SK-N-SH treated with all-trans-retinoic acid at 6 μM for 48 hours (cell line): ENCODE measurements at regions not wholly inside any gene's neighbourhood (a gene's known extent, or its start where the extent isn't known, plus 50 kb on each side); places are given as distances from the start of the nearest gene placed in this dataset.

Experiments
- ATAC-seq: fragments of 200-7000 bp; cut with Tn5 transposase; 3 replicates; pipeline ENCODE4 v1.9.1; 2020; ENCODE audit warnings: mild to moderate bottlenecking, moderate library complexity
- ARNTL ChIP-seq: fragments of 450-650 bp; formaldehyde crosslinking; IDR thresholded peaks from 2 replicates; pipeline ENCODE4 v1.5.0; 2020; ENCODE audit warnings: low read depth, mild to moderate bottlenecking, moderate library complexity, borderline replicate concordance
- CSDC2 ChIP-seq: fragments of 250-450 bp; sonication (Bioruptor Pico); IDR thresholded peaks from 2 replicates; pipeline ENCODE4 v1.5.0; 2020; ENCODE audit warnings: mild to moderate bottlenecking, moderate library complexity
- ESRRG ChIP-seq: fragments of 250-450 bp; sonication (Bioruptor Pico); IDR thresholded peaks from 2 replicates; pipeline ENCODE4 v1.6.1; 2021; ENCODE audit warnings: mild to moderate bottlenecking
- GLIS3 ChIP-seq: fragments of 250-450 bp; sonication (Bioruptor Pico); IDR thresholded peaks from 2 replicates; pipeline ENCODE4 v1.5.0; 2020; ENCODE audit warnings: mild to moderate bottlenecking, moderate library complexity
- ISL1 ChIP-seq: fragments of 250-450 bp; sonication (Bioruptor Pico); IDR thresholded peaks from 2 replicates; pipeline ENCODE4 v2.1.2; 2022; ENCODE audit warnings: mild to moderate bottlenecking, moderate library complexity
- OSR1 ChIP-seq: fragments of 250-450 bp; sonication (Bioruptor Pico); IDR thresholded peaks from 2 replicates; pipeline ENCODE4 v1.8.0; 2022; ENCODE audit warnings: moderate library complexity, mild to moderate bottlenecking, inconsistent platforms
- PPARA ChIP-seq: fragments of 250-450 bp; sonication (Bioruptor Pico); IDR thresholded peaks from 2 replicates; pipeline ENCODE4 v1.5.0; 2020; ENCODE audit warnings: mild to moderate bottlenecking, borderline replicate concordance
- RARB ChIP-seq: fragments of 250-450 bp; sonication (Bioruptor Pico); IDR thresholded peaks from 2 replicates; pipeline ENCODE4 v1.8.0; 2021; ENCODE audit warnings: mild to moderate bottlenecking, moderate library complexity
- SNAI2 ChIP-seq: fragments of 250-450 bp; sonication (Bioruptor Pico); IDR thresholded peaks from 2 replicates; pipeline ENCODE4 v1.5.0; 2020; ENCODE audit warnings: mild to moderate bottlenecking, moderate library complexity
- TCF4 ChIP-seq: fragments of 250-450 bp; sonication (Bioruptor Pico); IDR thresholded peaks from 2 replicates; pipeline ENCODE4 v1.8.0; 2021; ENCODE audit warnings: mild to moderate bottlenecking, moderate library complexity, borderline replicate concordance
- TOX ChIP-seq: fragments of 250-450 bp; sonication (Bioruptor Pico); IDR thresholded peaks from 2 replicates; pipeline ENCODE4 v1.8.0; 2021; ENCODE audit warnings: mild to moderate bottlenecking, moderate library complexity, borderline replicate concordance
- ZC3H10 ChIP-seq: fragments of 250-450 bp; sonication (Bioruptor Pico); IDR thresholded peaks from 2 replicates; pipeline ENCODE4 v1.5.1; 2021; ENCODE audit warnings: mild to moderate bottlenecking, moderate library complexity
- ZFP3 ChIP-seq: fragments of 250-450 bp; sonication (Bioruptor Pico); IDR thresholded peaks from 2 replicates; pipeline ENCODE4 v1.5.0; 2020; ENCODE audit warnings: mild to moderate bottlenecking, moderate library complexity
- ZFP30 ChIP-seq: fragments of 450-650 bp; formaldehyde crosslinking; IDR thresholded peaks from 2 replicates; pipeline ENCODE4 v1.5.0; 2022; ENCODE audit warnings: mild to moderate bottlenecking, moderate library complexity
- ZNF565 ChIP-seq: fragments of 450-650 bp; formaldehyde crosslinking; conservative IDR thresholded peaks from 2 replicates; pipeline ENCODE4 v1.5.0; 2020; ENCODE audit warnings: low read depth, mild to moderate bottlenecking, moderate library complexity
- ZNF8 ChIP-seq: fragments of 450-650 bp; formaldehyde crosslinking; IDR thresholded peaks from 2 replicates; pipeline ENCODE4 v1.5.0; 2020; ENCODE audit warnings: mild to moderate bottlenecking, moderate library complexity
- TF ChIP-seq, protein P1 (sequence below): fragments of 250-450 bp; sonication (Bioruptor Pico); IDR thresholded peaks from 2 replicates; pipeline ENCODE4 v1.8.0; 2021; ENCODE audit warnings: low read depth, mild to moderate bottlenecking, moderate library complexity, borderline replicate concordance
- TF ChIP-seq, protein P2 (sequence below): fragments of 250-450 bp; sonication (Bioruptor Pico); IDR thresholded peaks from 2 replicates; pipeline ENCODE4 v1.5.0; 2020; ENCODE audit warnings: mild to moderate bottlenecking, moderate library complexity
- TF ChIP-seq, protein P3 (sequence below): fragments of 250-450 bp; sonication (Bioruptor Pico); IDR thresholded peaks from 2 replicates; pipeline ENCODE4 v1.5.1; 2021; ENCODE audit warnings: mild to moderate bottlenecking, moderate library complexity
- TF ChIP-seq, protein P4 (sequence below): fragments of 250-450 bp; sonication (Bioruptor Pico); IDR thresholded peaks from 2 replicates; pipeline ENCODE4 v1.5.1; 2020; ENCODE audit warnings: low read depth, mild to moderate bottlenecking, moderate library complexity
- TF ChIP-seq, protein P5 (sequence below): fragments of 250-450 bp; sonication (Bioruptor Pico); IDR thresholded peaks from 2 replicates; pipeline ENCODE4 v1.8.0; 2020; ENCODE audit warnings: mild to moderate bottlenecking, moderate library complexity, borderline replicate concordance

DNA sequence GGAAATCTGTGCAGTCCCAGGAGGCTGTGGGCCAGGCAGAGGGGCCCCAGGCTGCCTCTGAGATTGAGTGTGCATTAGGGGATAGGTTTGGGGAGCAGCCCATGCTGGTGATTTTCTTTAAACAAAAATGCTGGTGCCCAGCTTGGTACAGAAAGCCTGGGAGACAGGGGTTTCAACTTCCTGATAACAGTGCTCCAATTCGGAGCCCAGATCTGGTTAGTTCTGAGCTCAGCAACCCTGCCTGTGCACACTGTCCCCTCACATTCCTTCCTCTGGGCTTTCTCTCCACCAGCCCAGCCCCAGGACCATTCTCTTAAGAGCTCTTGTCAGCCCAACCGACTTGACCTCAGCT lies 379.2 kb upstream of the ZMIZ1 start:
- ATAC-seq, result no peak
- TF ChIP-seq, protein P1, sequence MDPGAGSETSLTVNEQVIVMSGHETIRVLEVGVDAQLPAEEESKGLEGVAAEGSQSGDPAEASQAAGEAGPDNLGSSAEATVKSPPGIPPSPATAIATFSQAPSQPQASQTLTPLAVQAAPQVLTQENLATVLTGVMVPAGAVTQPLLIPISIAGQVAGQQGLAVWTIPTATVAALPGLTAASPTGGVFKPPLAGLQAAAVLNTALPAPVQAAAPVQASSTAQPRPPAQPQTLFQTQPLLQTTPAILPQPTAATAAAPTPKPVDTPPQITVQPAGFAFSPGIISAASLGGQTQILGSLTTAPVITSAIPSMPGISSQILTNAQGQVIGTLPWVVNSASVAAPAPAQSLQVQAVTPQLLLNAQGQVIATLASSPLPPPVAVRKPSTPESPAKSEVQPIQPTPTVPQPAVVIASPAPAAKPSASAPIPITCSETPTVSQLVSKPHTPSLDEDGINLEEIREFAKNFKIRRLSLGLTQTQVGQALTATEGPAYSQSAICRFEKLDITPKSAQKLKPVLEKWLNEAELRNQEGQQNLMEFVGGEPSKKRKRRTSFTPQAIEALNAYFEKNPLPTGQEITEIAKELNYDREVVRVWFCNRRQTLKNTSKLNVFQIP, result no peak
- TF ChIP-seq ZFP30 (no peak), PPARA (no peak), ZFP3 (CRISPR knock-in tag) (no peak), GLIS3 (CRISPR knock-in tag) (no peak), OSR1 (no peak), TCF4 (CRISPR knock-in tag) (no peak), ZC3H10 (no peak), RARB (no peak), ISL1 (CRISPR knock-in tag) (no peak), ZNF8 (CRISPR knock-in tag) (no peak), TOX (CRISPR knock-in tag) (no peak), CSDC2 (CRISPR knock-in tag) (no peak)
- TF ChIP-seq, protein P2, sequence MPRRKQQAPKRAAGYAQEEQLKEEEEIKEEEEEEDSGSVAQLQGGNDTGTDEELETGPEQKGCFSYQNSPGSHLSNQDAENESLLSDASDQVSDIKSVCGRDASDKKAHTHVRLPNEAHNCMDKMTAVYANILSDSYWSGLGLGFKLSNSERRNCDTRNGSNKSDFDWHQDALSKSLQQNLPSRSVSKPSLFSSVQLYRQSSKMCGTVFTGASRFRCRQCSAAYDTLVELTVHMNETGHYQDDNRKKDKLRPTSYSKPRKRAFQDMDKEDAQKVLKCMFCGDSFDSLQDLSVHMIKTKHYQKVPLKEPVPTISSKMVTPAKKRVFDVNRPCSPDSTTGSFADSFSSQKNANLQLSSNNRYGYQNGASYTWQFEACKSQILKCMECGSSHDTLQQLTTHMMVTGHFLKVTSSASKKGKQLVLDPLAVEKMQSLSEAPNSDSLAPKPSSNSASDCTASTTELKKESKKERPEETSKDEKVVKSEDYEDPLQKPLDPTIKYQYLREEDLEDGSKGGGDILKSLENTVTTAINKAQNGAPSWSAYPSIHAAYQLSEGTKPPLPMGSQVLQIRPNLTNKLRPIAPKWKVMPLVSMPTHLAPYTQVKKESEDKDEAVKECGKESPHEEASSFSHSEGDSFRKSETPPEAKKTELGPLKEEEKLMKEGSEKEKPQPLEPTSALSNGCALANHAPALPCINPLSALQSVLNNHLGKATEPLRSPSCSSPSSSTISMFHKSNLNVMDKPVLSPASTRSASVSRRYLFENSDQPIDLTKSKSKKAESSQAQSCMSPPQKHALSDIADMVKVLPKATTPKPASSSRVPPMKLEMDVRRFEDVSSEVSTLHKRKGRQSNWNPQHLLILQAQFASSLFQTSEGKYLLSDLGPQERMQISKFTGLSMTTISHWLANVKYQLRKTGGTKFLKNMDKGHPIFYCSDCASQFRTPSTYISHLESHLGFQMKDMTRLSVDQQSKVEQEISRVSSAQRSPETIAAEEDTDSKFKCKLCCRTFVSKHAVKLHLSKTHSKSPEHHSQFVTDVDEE (CRISPR knock-in tag), result no peak
- TF ChIP-seq, protein P3, sequence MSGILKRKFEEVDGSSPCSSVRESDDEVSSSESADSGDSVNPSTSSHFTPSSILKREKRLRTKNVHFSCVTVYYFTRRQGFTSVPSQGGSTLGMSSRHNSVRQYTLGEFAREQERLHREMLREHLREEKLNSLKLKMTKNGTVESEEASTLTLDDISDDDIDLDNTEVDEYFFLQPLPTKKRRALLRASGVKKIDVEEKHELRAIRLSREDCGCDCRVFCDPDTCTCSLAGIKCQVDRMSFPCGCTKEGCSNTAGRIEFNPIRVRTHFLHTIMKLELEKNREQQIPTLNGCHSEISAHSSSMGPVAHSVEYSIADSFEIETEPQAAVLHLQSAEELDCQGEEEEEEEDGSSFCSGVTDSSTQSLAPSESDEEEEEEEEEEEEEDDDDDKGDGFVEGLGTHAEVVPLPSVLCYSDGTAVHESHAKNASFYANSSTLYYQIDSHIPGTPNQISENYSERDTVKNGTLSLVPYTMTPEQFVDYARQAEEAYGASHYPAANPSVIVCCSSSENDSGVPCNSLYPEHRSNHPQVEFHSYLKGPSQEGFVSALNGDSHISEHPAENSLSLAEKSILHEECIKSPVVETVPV (CRISPR knock-in tag), result no peak

DNA sequence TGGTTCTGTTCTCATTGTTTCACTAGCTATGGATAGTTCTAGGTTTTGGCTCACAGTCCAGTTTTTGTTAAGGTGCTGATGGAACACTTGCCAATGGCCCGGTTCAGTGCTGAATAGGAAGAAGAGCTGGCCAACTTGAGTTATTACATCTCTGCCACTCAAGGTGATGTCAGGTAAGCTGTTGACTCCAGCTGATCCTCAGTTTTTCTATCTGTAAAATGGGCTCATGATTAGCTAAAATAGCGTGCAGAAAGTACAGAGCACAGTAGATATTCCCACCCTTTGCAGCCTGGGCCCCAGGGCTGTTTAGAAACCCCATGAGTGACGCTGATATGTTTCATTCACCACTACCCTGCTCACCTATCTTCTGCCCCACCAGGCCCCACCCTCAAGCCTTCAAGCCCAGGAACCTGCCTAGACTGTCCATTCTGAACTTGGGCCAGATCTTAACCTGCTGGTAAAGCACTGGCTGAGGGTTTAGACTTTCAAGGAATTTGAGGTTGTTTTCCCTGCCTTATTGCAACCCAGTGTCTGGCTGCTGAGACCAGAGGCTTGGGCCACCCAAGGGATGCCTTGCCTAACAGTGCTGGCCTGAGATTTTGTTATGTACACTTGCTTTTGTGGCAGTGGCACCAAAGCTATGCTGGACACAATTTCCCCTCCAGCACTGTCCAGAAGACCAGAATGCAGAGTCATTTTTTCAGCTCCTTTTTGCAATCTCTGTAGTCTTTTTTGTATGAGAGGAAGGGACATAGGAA lies 378.2 kb upstream of the ZMIZ1 start:
- no peak for ATAC-seq
- TF ChIP-seq ISL1 (CRISPR knock-in tag) (no peak), ZFP30 (no peak), ARNTL (CRISPR knock-in tag) (no peak), ESRRG (CRISPR knock-in tag) (no peak), RARB (no peak), SNAI2 (CRISPR knock-in tag) (no peak), ZFP3 (CRISPR knock-in tag) (no peak), ZNF565 (no peak), OSR1 (no peak), PPARA (no peak), CSDC2 (CRISPR knock-in tag) (no peak)
- TF ChIP-seq, protein P2 (CRISPR knock-in tag), result no peak
- TF ChIP-seq, protein P4, sequence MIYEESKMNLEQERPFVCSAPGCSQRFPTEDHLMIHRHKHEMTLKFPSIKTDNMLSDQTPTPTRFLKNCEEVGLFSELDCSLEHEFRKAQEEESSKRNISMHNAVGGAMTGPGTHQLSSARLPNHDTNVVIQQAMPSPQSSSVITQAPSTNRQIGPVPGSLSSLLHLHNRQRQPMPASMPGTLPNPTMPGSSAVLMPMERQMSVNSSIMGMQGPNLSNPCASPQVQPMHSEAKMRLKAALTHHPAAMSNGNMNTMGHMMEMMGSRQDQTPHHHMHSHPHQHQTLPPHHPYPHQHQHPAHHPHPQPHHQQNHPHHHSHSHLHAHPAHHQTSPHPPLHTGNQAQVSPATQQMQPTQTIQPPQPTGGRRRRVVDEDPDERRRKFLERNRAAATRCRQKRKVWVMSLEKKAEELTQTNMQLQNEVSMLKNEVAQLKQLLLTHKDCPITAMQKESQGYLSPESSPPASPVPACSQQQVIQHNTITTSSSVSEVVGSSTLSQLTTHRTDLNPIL (CRISPR knock-in tag), result no peak
- TF ChIP-seq, protein P5, sequence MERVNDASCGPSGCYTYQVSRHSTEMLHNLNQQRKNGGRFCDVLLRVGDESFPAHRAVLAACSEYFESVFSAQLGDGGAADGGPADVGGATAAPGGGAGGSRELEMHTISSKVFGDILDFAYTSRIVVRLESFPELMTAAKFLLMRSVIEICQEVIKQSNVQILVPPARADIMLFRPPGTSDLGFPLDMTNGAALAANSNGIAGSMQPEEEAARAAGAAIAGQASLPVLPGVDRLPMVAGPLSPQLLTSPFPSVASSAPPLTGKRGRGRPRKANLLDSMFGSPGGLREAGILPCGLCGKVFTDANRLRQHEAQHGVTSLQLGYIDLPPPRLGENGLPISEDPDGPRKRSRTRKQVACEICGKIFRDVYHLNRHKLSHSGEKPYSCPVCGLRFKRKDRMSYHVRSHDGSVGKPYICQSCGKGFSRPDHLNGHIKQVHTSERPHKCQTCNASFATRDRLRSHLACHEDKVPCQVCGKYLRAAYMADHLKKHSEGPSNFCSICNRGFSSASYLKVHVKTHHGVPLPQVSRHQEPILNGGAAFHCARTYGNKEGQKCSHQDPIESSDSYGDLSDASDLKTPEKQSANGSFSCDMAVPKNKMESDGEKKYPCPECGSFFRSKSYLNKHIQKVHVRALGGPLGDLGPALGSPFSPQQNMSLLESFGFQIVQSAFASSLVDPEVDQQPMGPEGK (CRISPR knock-in tag), result no peak
- TF ChIP-seq, protein P3 (CRISPR knock-in tag), result no peak
